Activated B cell treated with CpG ODN at 0.5 μM for 24 hours (primary cell): ENCODE measurements at regions not wholly inside any gene's neighbourhood (a gene's known extent, or its start where the extent isn't known, plus 50 kb on each side); places are given as distances from the start of the nearest gene placed in this dataset.

ENCODE experiments used
- ATAC-seq: fragments of 200-7000 bp; cut with Tn5 transposase; one replicate; pipeline ENCODE4 v1.10.0; 2021; ENCODE audit warnings: low read depth, mild to moderate bottlenecking, moderate library complexity
- CTCF ChIA-PET: fragments of 350-600 bp; sonication (Branson Sonifier 250); formaldehyde crosslinking; loops from one replicate; lab custom pipeline; 2021; ENCODE audit warnings: antibody characterized with exemption; lab: Charles Lee
- POLR2A ChIA-PET: fragments of 350-600 bp; sonication (Branson Sonifier 250); formaldehyde crosslinking; loops from one replicate; lab custom pipeline; 2021; ENCODE audit warnings: antibody characterized with exemption; lab: Charles Lee
- DNase-seq: peaks from one replicate; pipeline ENCODE4 v3.0.0; 2022
- H3K27ac Mint-ChIP-seq: one replicate; pipeline ENCODE4 v1.8.0; 2020; ENCODE audit warnings: mixed read lengths
- H3K27me3 Mint-ChIP-seq: one replicate; pipeline ENCODE4 v1.8.0; 2021; ENCODE audit warnings: mixed read lengths
- H3K36me3 Mint-ChIP-seq: one replicate; pipeline ENCODE4 v1.8.0; 2021; ENCODE audit warnings: low read depth, mixed read lengths
- H3K4me1 Mint-ChIP-seq: one replicate; pipeline ENCODE4 v1.8.0; 2021; ENCODE audit warnings: mixed read lengths
- H3K4me3 Mint-ChIP-seq: one replicate; pipeline ENCODE4 v1.8.0; 2020; ENCODE audit warnings: mild to moderate bottlenecking, mixed read lengths
- H3K9me3 Mint-ChIP-seq: one replicate; pipeline ENCODE4 v1.8.0; 2020; ENCODE audit warnings: mixed read lengths
- CTCF ChIP-seq: fragments of 200-600 bp; IDR thresholded peaks from one replicate; pipeline ENCODE4 v1.8.0; 2022; ENCODE audit warnings: antibody characterized with exemption, mild to moderate bottlenecking
- intact Hi-C: fragments of 100-400 bp; cut with micrococcal nuclease; formaldehyde crosslinking; loops from one replicate; pipeline ENCODE4 v1.15.1; 2024

DNA sequence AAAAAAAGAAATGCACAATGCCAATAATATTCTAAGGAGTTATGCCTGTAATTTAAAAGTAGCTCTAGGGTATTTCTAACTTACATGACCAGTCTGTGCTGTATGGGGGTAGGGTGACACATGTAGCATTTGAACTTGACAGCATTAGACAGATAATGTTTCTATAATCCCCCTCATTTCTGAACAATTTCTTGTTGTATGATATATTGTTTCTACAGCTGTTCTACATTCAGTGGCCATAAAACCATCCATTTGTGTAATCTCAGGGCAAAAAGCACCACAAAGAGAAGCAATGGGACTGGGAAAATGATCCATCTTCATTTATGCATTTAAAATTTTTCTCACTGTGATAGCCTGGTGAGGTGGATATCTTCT, 767.8 kb downstream of the TFAP2A start:
- TF ChIP-seq CTCF, result no peak
- Mint-ChIP-seq H3K4me3 (no peak overlapping the region), H3K9me3 (peaks cover 3% of the 10 kb centered on the region), H3K27ac (no peak overlapping the region), H3K4me1 (no peaks in the 10 kb centered on the region), H3K36me3 (no peaks in the 10 kb centered on the region), H3K27me3 (no peaks in the 10 kb centered on the region)
- ATAC-seq (no peak), DNase-seq (no peak)
- intact Hi-C loops, result no loop called here
- POLR2A ChIA-PET, result no interaction called here
- CTCF ChIA-PET, result no interaction called here

GRCh38 chr6:9646342-9647070, 768.4 kb downstream of the TFAP2A start:
- POLR2A ChIA-PET, result no interaction called here
- no peak for DNase-seq
- H3K4me3 Mint-ChIP-seq, result no peak overlapping the region
- CTCF ChIA-PET, result no interaction called here
- no peaks in the 10 kb centered on the region for H3K4me1 Mint-ChIP-seq
- no peak overlapping the region for H3K27ac Mint-ChIP-seq
- H3K9me3 Mint-ChIP-seq, result peaks cover 3% of the 10 kb centered on the region
- H3K27me3 Mint-ChIP-seq, result no peaks in the 10 kb centered on the region
- TF ChIP-seq CTCF, result no peak
- no peak for ATAC-seq
- intact Hi-C loops, result no loop called here
- H3K36me3 Mint-ChIP-seq, result no peaks in the 10 kb centered on the region

DNA sequence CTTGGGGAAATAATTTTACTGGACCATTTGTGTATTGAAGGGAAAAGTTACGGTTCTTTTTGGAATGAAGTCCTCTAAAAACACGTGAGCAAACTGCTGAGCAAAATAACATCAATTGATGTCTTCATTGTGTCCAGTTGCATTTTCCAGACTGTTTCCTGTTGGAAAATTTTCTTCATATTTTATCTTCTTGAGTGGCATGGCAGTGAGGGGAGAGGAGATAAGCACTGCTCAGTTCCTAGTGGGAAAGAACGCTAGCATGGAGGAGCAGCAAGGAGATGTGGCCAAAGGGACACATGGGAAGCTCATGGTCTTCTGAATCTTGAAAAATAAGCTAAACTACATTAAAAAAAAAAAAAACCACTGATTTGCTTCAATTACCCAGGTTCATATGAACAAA, 776.0 kb downstream of the TFAP2A start:
- Mint-ChIP-seq H3K36me3 (no peaks in the 10 kb centered on the region), H3K9me3 (peaks cover 4% of the 10 kb centered on the region), H3K27me3 (no peaks in the 10 kb centered on the region), H3K27ac (no peak overlapping the region), H3K4me1 (no peaks in the 10 kb centered on the region), H3K4me3 (no peak overlapping the region)
- ChIA-PET POLR2A (no interaction called here), CTCF (interaction anchor here (0.7 kb wide), 1 partner anchor 13 kb away, joined by 3 read pairs; no protein-coding TSS in a partner anchor)
- TF ChIP-seq CTCF, result no peak
- intact Hi-C loops, result no loop called here
- ATAC-seq (no peak), DNase-seq (no peak)

- ChIA-PET CTCF (no interaction called here), POLR2A (no interaction called here)
- Mint-ChIP-seq H3K9me3 (peaks cover 10% of the 10 kb centered on the region), H3K27ac (no peak overlapping the region), H3K4me1 (no peaks in the 10 kb centered on the region), H3K36me3 (no peaks in the 10 kb centered on the region), H3K4me3 (no peak overlapping the region), H3K27me3 (no peaks in the 10 kb centered on the region)
- no peak for TF ChIP-seq CTCF
- ATAC-seq (no peak), DNase-seq (no peak)
- intact Hi-C loops, result no loop called here
These were observed 780.1 kb downstream of the TFAP2A start for GRCh38 chr6:9634776-9635175.

- Mint-ChIP-seq H3K36me3 (no peaks in the 10 kb centered on the region), H3K4me3 (no peak overlapping the region), H3K27ac (no peak overlapping the region), H3K27me3 (no peaks in the 10 kb centered on the region), H3K4me1 (no peaks in the 10 kb centered on the region), H3K9me3 (peaks cover 7% of the 10 kb centered on the region)
- CTCF ChIA-PET, result no interaction called here
- no peak for TF ChIP-seq CTCF
- intact Hi-C loops, result no loop called here
- ATAC-seq, result no peak
- POLR2A ChIA-PET, result no interaction called here
- DNase-seq, result no peak
These were observed 782.8 kb downstream of the TFAP2A start for GRCh38 chr6:9632026-9632425.
